HS-5 (cell line): ENCODE measurements at regions not wholly inside any gene's neighbourhood (a gene's known extent, or its start where the extent isn't known, plus 50 kb on each side); places are given as distances from the start of the nearest gene placed in this dataset.

Source experiments
- DNase-seq: peaks from one replicate; pipeline ENCODE4 v3.0.0-alpha.2; 2012; ENCODE audit warnings: low read depth

DNA sequence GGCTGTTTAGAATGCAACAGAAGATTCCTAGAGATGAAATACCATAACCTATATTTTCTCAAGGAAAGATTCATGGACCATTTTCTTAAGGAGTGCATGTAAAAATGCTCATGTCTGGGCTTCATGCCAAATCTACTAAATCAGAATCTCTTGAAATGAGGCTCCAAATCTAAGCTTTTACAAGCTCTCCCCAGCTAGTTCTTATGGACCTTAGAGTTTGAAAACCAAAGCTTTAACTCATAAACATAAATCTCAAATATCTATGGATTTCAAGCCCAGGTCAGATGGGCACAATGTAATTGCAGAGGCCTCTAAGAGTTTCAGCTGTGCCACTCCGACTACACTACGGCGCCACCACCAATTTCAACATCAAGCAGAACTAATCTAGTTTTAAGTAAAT is 117.3 kb upstream of the CAND1 start:
- no peak for DNase-seq

DNA sequence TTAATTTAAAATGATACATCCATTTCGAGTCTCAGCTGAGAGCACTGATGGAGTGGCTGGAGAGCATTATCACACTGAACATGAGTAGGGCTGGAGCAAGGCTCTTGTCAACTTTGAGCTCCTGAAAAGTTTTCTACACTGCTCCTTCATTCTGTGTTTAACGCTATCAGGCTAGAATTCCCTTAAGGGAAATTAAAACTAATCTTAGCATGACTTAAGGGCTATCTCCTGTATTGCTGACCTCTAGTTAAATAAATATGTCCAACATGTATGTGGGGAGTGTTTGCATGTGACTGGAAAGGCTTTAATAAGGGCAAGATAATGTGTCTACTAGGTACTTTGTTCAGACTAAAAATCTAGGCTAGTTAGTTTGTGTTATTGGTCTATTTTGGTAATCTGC is 116.7 kb upstream of the CAND1 start:
- no peak for DNase-seq

DNA sequence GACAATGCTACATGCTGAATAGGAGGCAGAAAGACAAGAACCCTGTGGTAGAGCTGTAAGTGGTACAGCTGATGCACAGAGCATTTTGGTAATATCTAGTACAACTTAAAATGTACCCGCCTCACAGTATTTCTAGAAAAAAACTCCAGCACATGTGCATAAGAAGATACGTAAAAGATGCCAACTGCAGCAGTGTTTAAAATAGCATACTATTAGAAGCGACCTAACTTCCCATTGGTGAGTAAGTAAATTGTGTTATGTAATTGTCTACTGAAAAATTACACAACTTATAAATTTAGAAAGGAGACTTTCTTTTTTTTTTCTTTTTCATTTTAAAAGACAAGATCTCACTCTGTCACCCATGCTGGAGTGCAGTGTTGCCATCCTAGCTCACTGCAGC is 114.3 kb upstream of the CAND1 start:
- DNase-seq: no peak

DNA sequence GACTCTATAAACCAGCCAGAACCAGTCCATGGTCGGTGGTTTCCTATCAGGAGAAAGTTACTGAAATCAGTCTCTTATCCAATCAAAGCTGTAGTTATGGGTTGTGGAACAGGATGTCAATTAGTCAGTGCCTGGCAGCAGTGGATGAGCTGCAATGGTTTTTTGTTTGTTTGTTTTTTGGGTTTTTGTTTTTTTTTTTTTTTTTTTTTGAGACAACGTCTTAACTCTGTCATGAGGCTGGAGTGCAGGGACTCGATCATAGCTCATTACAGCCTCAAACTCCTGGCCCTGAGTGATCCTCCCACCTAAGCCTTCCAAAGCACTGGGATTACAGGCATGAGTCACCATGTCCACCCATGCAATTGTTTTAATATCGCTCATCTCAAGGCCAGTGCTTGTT is 113.3 kb upstream of the CAND1 start:
- DNase-seq: no peak

DNA sequence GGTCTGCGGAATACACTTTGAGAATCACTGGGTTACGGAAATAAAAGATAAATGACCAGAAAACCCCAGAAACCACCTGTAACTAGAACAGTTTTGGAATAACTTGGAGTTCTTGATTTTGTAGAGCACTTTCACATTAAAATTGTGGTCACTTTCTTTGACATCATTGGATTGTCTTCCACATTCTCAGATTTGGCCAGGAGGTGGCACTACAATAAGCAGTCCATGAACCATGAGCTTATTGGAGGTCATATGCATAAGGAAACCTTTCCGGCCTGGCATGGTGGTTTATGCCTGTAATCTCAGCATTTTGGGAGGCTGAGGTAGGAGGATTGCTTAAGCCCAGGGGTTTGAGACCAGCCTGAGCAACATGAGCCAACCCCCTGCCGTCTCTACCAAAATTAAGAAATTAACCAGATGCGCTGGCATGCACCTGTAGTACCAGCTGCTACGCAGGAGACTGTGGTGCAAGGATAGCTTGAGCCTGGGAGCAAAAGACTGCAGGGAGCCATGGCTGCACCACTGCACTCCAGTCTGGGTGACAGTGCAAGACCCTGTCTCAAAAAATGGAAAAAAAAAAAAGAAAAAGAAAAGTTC is 107.7 kb upstream of the CAND1 start:
- DNase-seq: no peak

DNA sequence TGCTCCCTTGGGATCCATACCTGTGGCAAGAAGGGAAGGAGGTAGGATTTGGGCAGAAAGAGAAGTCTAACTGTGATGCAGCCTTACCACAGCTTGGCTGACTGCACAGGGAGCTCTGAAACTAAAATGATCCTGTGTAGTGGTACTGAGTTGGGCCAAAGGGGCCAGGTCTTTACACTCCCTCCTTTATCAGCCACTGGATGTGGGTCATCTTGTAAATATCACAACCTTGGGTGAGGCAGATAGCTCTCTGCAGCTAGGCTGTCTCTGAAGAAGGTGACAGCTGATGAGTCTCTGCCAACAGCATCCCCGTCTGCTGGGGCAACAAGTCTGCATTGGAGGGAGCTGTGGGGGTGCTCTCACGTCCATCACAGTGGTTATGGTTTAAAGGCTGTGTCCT is 95.9 kb upstream of the CAND1 start:
- DNase-seq: no peak

DNA sequence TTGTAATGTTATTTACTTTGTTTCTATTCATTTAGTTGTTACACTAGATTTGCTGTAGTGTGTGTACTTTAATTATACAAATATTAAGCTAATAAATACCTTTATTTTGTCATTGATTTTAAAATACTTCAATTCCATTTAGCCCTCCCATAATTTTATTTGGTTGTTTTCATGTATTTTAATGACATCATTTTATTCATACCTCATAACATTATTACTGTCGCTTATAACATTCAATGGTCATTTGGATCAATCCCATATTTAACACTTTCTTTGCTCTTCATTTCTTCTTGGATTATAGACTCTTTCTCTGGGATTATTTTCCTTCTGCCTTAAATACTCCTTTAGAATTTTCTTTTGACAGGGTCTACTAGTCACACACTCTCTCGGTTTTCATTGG is 86.6 kb upstream of the CAND1 start:
- DNase-seq: no peak

DNA sequence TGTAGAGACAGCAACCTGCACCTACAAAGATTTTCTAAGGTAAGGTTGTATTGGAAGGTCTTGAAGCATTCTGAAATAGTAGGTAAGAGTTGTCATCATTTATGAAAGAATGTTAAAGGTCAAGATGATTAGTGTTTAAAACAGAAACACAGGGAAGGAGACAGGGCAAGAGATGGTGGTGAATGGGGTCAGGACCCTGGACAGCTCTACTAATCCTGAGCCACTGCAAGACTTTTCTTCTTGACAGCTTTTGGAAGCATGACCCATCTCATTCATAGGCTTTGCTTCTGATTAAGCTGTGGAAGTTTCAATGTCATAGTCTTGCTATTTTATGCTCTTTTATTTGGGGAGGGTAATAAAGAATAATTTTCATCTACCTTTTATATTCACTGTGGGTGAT is 75.5 kb upstream of the CAND1 start:
- peak; percentile 2 for DNase-seq

DNA sequence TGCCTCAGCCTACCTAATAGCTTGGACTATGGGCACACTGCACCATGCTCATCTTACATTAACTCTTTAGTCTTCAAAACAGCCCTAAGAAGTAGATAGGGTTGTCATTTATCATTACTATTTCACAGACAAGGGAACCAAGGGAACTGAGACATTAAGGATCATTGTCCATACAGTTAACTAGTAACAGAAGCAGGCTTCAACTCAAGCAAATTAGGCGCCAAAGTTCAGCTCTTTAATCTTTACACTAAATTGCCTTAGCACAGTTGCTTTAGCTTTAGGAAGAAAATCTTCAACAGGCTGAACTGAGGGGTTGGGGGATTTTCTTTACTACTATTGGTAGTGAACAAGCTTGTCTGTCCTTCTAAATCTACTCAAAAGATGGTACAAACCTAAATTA is 68.8 kb upstream of the CAND1 start:
- DNase-seq: no peak

DNA sequence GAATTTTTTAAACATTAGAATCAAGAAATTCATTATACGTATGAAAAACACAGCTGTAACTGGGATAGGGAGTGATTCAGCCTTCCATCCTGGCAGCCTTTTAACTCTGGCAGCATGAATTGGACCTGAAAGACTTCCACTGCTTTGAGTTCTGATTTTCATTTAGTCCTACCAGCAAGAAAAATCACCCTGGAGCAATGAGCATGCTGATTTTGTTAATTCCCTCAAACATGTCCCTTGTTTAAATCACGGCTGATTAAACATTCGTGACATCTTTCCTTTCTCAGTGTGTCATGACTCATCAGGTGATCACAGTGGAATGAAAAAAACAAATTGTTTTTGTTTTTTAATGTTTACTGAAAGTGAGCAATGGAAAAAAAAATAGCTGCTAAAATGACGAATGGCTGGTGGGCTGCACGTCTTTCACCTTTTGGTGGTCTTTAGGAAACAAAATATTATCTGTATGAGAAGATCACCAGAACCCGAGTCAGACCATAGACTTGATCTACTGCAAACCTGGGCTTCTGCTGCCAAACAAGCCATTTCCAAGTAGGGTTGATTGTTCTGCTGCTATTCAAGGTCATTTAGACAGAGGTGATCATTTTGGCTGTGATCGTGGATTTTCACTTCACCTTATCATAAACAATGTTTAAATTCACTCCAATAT is 67.0 kb upstream of the CAND1 start:
- DNase-seq: no peak

DNA sequence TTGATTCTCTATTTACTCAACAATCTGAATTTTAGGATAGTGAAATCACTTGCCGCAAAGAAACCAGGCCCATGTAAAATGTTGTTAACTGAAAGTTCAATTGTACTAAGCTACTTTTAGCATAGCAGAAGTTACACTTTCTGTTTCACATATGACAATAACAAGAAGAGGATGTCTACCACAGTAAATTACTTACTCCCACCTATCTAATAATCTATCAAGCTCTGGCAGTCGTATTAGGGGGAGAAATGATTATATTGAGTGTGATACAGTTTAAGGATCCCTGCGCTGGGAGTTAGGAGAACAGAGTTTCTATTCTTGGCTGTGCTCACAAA is 66.5 kb upstream of the CAND1 start:
- DNase-seq: no peak

DNA sequence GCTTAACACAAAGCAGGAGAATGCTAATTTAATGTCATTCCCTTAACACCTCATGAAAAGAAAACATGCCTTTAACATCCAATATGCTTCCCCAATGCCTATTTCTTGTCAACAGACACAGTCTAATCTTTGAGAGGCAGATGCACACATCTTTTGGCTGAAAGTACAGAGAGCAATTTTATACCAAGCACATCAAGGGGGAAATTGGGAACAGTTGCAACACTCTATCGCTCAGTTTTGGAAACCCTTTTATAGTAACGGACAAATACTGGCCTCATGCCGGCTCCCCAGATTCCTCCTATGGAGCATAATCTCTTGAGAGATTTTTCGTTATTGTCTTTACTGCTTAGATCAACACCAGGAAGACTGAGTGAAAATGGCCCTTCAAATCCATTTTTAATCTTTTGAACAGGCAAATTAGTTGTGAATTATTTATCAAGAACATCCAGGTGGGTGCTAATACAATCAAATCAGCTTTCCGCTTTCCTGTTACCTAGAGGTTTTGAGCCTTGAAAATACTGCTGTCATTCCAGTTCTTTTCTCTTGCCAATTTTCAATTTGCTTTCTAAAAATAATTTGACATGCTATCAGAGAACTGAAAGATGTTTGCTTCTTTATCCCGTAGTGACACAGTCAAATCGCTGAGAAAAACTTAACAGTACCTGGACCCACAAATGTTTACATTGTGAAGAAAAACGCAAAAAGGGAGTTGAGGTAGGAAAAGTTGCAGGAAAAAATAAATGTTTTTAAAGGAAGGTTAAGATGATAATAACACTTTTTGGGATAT is 60.7 kb upstream of the CAND1 start:
- DNase-seq: no peak

DNA sequence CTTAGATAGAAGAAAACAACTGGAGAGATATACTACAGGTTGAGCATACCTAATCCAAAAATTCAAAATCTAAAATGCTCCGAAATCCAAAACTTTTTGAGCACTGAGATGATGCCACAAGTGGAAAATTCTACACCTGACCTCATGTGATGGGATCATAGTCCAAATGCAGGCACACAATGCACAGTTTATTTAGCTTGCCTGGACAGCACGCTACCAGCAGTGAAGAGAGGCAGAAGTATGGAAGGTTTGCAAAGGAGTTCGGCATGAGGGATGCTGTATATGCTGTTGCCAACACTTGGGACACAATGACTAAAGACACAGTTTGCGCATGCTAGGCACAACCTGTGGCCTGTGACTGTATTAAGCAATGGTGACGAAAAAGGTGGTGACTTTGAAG is 58.1 kb upstream of the CAND1 start:
- no peak for DNase-seq

DNA sequence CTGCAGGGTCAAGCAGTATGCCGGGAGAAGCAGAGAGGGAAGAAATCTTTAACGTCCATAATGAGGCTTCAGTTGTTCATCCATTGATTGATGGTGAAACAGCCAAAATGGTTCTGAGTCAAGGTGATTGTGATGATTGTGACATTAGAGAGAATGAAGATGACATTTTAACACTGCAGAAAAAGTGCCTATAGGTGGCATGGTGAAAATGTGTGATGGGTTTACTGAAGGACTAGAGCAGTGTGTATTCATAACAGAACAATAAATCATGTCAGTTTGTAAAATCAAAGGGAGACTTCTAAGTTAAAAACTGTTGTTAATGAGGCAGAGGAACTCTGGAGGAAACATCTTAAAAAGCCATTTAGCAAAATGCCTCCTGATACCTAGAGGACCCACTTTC is 57.7 kb upstream of the CAND1 start:
- no peak for DNase-seq

DNA sequence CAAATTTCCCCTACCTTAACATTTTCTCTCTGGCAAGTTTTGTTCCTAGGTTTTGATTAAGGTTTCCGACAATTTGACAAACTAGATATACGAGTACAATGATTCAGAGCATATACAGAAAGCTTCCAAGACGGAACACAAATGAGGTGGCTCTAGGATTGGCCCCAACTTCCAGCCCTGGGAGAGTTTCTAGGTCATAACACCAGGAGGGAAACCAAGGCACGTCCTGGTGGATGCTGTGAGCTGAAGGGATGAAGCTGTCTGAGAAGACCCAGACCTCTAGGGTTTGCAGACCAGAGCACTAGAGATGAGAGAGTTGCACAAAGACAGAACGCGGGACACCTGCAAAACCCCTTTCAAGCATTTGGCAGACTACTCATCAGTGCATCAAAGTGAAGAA is 51.5 kb upstream of the CAND1 start:
- no peak for DNase-seq
